ENCODE measurements at regions not wholly inside any gene's neighbourhood (a gene's known extent, or its start where the extent isn't known, plus 50 kb on each side); places are given as distances from the start of the nearest gene placed in this dataset.

GRCh38 chr4:127304356-127304755 lies 328.4 kb upstream of the INTU start:
- H4K20me1 ChIP-seq (ENCODE audit: insufficient read depth, low read length) = no peaks in the 10 kb centered on the region
- TF ChIP-seq CTCF (IDR thresholded peaks at IDR 0.05; ENCODE audit: low read depth, low read length) (no peak), EZH2phosphoT487 (IDR thresholded peaks at IDR 0.05; ENCODE audit: low read depth) (no peak)
- H2AFZ ChIP-seq (ENCODE audit: low read depth, low read length) = no peak overlapping the region
- H3K36me3 ChIP-seq (replicated peaks; ENCODE audit: low read depth, low read length) = no peaks in the 10 kb centered on the region
- no peaks in the 10 kb centered on the region for H3K79me2 ChIP-seq (ENCODE audit: low read length)
- no peaks in the 10 kb centered on the region for H3K27me3 ChIP-seq (ENCODE audit: low read depth, low read length)
- H3K4me3 ChIP-seq (ENCODE audit: low read length) = no peak overlapping the region
- no peaks in the 10 kb centered on the region for H3K4me1 ChIP-seq (ENCODE audit: low read length)
- no peaks in the 10 kb centered on the region for H3K9me3 ChIP-seq (ENCODE audit: insufficient read depth, low read length)
- H3K9ac ChIP-seq (ENCODE audit: low read length) = no peak overlapping the region
- no peak overlapping the region for H3K4me2 ChIP-seq (ENCODE audit: low read length)
- no peak overlapping the region for H3K27ac ChIP-seq (ENCODE audit: low read length)

GRCh38 chr4:127307996-127308395 lies 324.8 kb upstream of the INTU start:
- Histone ChIP-seq H3K36me3 (replicated peaks; ENCODE audit: low read depth, low read length) (no peaks in the 10 kb centered on the region), H3K4me1 (ENCODE audit: low read length) (no peaks in the 10 kb centered on the region), H2AFZ (ENCODE audit: low read depth, low read length) (no peak overlapping the region), H3K27ac (ENCODE audit: low read length) (no peak overlapping the region), H3K79me2 (ENCODE audit: low read length) (no peaks in the 10 kb centered on the region), H3K9ac (ENCODE audit: low read length) (no peak overlapping the region), H3K4me2 (ENCODE audit: low read length) (no peak overlapping the region), H3K9me3 (ENCODE audit: insufficient read depth, low read length) (no peaks in the 10 kb centered on the region), H4K20me1 (ENCODE audit: insufficient read depth, low read length) (no peaks in the 10 kb centered on the region), H3K27me3 (ENCODE audit: low read depth, low read length) (no peaks in the 10 kb centered on the region), H3K4me3 (ENCODE audit: low read length) (no peak overlapping the region)
- TF ChIP-seq CTCF (IDR thresholded peaks at IDR 0.05; ENCODE audit: low read depth, low read length) = no peak
- TF ChIP-seq EZH2phosphoT487 (IDR thresholded peaks at IDR 0.05; ENCODE audit: low read depth) = no peak

- no peaks in the 10 kb centered on the region for H3K36me3 ChIP-seq (replicated peaks; ENCODE audit: low read depth, low read length)
- no peaks in the 10 kb centered on the region for H3K79me2 ChIP-seq (ENCODE audit: low read length)
- H3K27me3 ChIP-seq (ENCODE audit: low read depth, low read length) = no peaks in the 10 kb centered on the region
- no peak overlapping the region for H3K4me3 ChIP-seq (ENCODE audit: low read length)
- no peak overlapping the region for H3K9ac ChIP-seq (ENCODE audit: low read length)
- TF ChIP-seq CTCF (IDR thresholded peaks at IDR 0.05; ENCODE audit: low read depth, low read length) (no peak), EZH2phosphoT487 (IDR thresholded peaks at IDR 0.05; ENCODE audit: low read depth) (no peak)
- H3K4me2 ChIP-seq (ENCODE audit: low read length) = no peak overlapping the region
- no peaks in the 10 kb centered on the region for H4K20me1 ChIP-seq (ENCODE audit: insufficient read depth, low read length)
- no peak overlapping the region for H3K27ac ChIP-seq (ENCODE audit: low read length)
- 0 out of 2 replicates have a peak, but pooled peaks cover 5% of the 10 kb centered on the region for H3K9me3 ChIP-seq (ENCODE audit: insufficient read depth, low read length)
- H3K4me1 ChIP-seq (ENCODE audit: low read length) = no peaks in the 10 kb centered on the region
- no peak overlapping the region for H2AFZ ChIP-seq (ENCODE audit: low read depth, low read length)
These were observed 323.2 kb upstream of the INTU start for GRCh38 chr4:127309369-127310102.

GRCh38 chr4:127311371-127311770 lies 321.4 kb upstream of the INTU start:
- TF ChIP-seq EZH2phosphoT487 (IDR thresholded peaks at IDR 0.05; ENCODE audit: low read depth) = no peak
- no peak for TF ChIP-seq CTCF (IDR thresholded peaks at IDR 0.05; ENCODE audit: low read depth, low read length)
- no peak overlapping the region for H2AFZ ChIP-seq (ENCODE audit: low read depth, low read length)
- no peaks in the 10 kb centered on the region for H4K20me1 ChIP-seq (ENCODE audit: insufficient read depth, low read length)
- no peaks in the 10 kb centered on the region for H3K4me1 ChIP-seq (ENCODE audit: low read length)
- no peak overlapping the region for H3K27ac ChIP-seq (ENCODE audit: low read length)
- H3K27me3 ChIP-seq (ENCODE audit: low read depth, low read length) = no peaks in the 10 kb centered on the region
- H3K36me3 ChIP-seq (replicated peaks; ENCODE audit: low read depth, low read length) = no peaks in the 10 kb centered on the region
- H3K4me3 ChIP-seq (ENCODE audit: low read length) = no peak overlapping the region
- 0 out of 2 replicates have a peak, but pooled peaks cover 5% of the 10 kb centered on the region for H3K9me3 ChIP-seq (ENCODE audit: insufficient read depth, low read length)
- H3K4me2 ChIP-seq (ENCODE audit: low read length) = no peak overlapping the region
- H3K9ac ChIP-seq (ENCODE audit: low read length) = no peak overlapping the region
- no peaks in the 10 kb centered on the region for H3K79me2 ChIP-seq (ENCODE audit: low read length)
